Urinary bladder (tissue), 3 donors: ENCODE measurements at regions not wholly inside any gene's neighbourhood (a gene's known extent, or its start where the extent isn't known, plus 50 kb on each side); places are given as distances from the start of the nearest gene placed in this dataset.
"Not testable (repeated sequence)": the region's sequence is repeated elsewhere in the genome, so short reads cannot be mapped to it uniquely, and the experiment has no call there.

Experiments used
- DNase-seq: peaks from one replicate; pipeline ENCODE4 v3.0.0-alpha.2; 2015; ENCODE audit errors: extremely low spot score
- H3K27ac ChIP-seq: one replicate; pipeline ENCODE4 v1.5.1; 2013; ENCODE audit warnings: low read depth, mild to moderate bottlenecking, moderate library complexity
- H3K36me3 ChIP-seq: one replicate; pipeline ENCODE4 v1.6.1; 2013; ENCODE audit warnings: mild to moderate bottlenecking, moderate library complexity; ENCODE audit not compliant: insufficient read depth
- H3K4me1 ChIP-seq: one replicate; pipeline ENCODE4 v1.6.1; 2013; ENCODE audit warnings: mild to moderate bottlenecking, moderate library complexity; ENCODE audit not compliant: insufficient read depth
- H3K4me3 ChIP-seq: one replicate; pipeline ENCODE4 v1.5.1; 2013; ENCODE audit warnings: low read depth, low read length
- WGBS: extraction: QIAGEN DNeasy Blood & Tissue Kit; methylation state at CpG from one replicate; pipeline ENCODE4 v1.1.7; 2013; 5-methylcytosine and 5-hydroxymethylcytosine counted together
- donor health status: healthy with polysubstance abuse.
- donor health status: healthy.

- no peaks in the 10 kb centered on the region for H3K4me1 ChIP-seq
- H3K4me3 ChIP-seq: no peak overlapping the region
These were observed 241.4 kb upstream of the DGKB start for GRCh38 chr7:15143936-15144335.

GRCh38 chr7:15143121-15143520 is 240.6 kb upstream of the DGKB start:
- Histone ChIP-seq H3K27ac (no peak overlapping the region), H3K36me3 (no peaks in the 10 kb centered on the region), H3K4me3 (no peak overlapping the region), H3K4me1 (no peaks in the 10 kb centered on the region)
- 78% methylated on average over 3 of the region's 3 CpGs for WGBS
- DNase-seq: no peak

More at GRCh38 chr7:15143936-15144335, 241.4 kb upstream of the DGKB start:
- Histone ChIP-seq H3K36me3 (no peaks in the 10 kb centered on the region), H3K27ac (no peak overlapping the region)
- DNase-seq: no peak

GRCh38 chr7:15140431-15140830 is 237.9 kb upstream of the DGKB start:
- 96% methylated on average over 2 of the region's 2 CpGs for WGBS
- no peaks in the 10 kb centered on the region for H3K36me3 ChIP-seq

GRCh38 chr7:15131661-15132060 is 229.1 kb upstream of the DGKB start:
- no peak overlapping the region for H3K27ac ChIP-seq
- DNase-seq: no peak
- H3K4me1 ChIP-seq: no peaks in the 10 kb centered on the region
- H3K4me3 ChIP-seq: no peak overlapping the region
- H3K36me3 ChIP-seq: no peaks in the 10 kb centered on the region
- WGBS: 97% methylated on average over 1 of the region's 1 CpG

More at GRCh38 chr7:15140431-15140830, 237.9 kb upstream of the DGKB start:
- no peak for DNase-seq
- no peak overlapping the region for H3K27ac ChIP-seq
- H3K4me1 ChIP-seq: no peaks in the 10 kb centered on the region
- H3K4me3 ChIP-seq: no peak overlapping the region

- DNase-seq: no peak
- Histone ChIP-seq H3K4me1 (no peaks in the 10 kb centered on the region), H3K4me3 (no peak overlapping the region), H3K27ac (no peak overlapping the region), H3K36me3 (no peaks in the 10 kb centered on the region)
- WGBS: 40% methylated on average over 4 of the region's 4 CpGs
These were observed 228.4 kb upstream of the DGKB start for GRCh38 chr7:15130666-15131541.

GRCh38 chr7:15128716-15129115 is 226.2 kb upstream of the DGKB start:
- WGBS: 73% methylated on average over 2 of the region's 2 CpGs

GRCh38 chr7:15126653-15127052 is 224.1 kb upstream of the DGKB start:
- not testable (repeated sequence) for H3K4me1 ChIP-seq, DNase-seq, H3K27ac ChIP-seq, H3K36me3 ChIP-seq, H3K4me3 ChIP-seq
- WGBS: 67% methylated on average over 1 of the region's 1 CpG

More at GRCh38 chr7:15128716-15129115, 226.2 kb upstream of the DGKB start:
- DNase-seq: no peak
- H3K4me1 ChIP-seq: no peaks in the 10 kb centered on the region
- H3K36me3 ChIP-seq: no peaks in the 10 kb centered on the region
- H3K27ac ChIP-seq: no peak overlapping the region
- no peak overlapping the region for H3K4me3 ChIP-seq

GRCh38 chr7:15123901-15124300 is 221.3 kb upstream of the DGKB start:
- no peak overlapping the region for H3K4me3 ChIP-seq
- no peaks in the 10 kb centered on the region for H3K36me3 ChIP-seq
- no peaks in the 10 kb centered on the region for H3K4me1 ChIP-seq
- WGBS: 79% methylated on average over 3 of the region's 3 CpGs
- H3K27ac ChIP-seq: no peak overlapping the region
- DNase-seq: no peak

GRCh38 chr7:15113752-15114151 is 211.2 kb upstream of the DGKB start:
- Histone ChIP-seq H3K27ac (no peak overlapping the region), H3K4me1 (no peaks in the 10 kb centered on the region), H3K4me3 (no peak overlapping the region), H3K36me3 (no peaks in the 10 kb centered on the region)
- no peak for DNase-seq
- 91% methylated on average over 1 of the region's 1 CpG for WGBS

- H3K36me3 ChIP-seq: no peaks in the 10 kb centered on the region
- no peak overlapping the region for H3K27ac ChIP-seq
- no peak overlapping the region for H3K4me3 ChIP-seq
- no peak for DNase-seq
- WGBS: 54% methylated on average over 3 of the region's 3 CpGs
- H3K4me1 ChIP-seq: no peaks in the 10 kb centered on the region
These were observed 203.2 kb upstream of the DGKB start for GRCh38 chr7:15105711-15106110.

- no peak overlapping the region for H3K27ac ChIP-seq
- no peaks in the 10 kb centered on the region for H3K4me1 ChIP-seq
- 36% methylated on average over 1 of the region's 1 CpG for WGBS
- no peak overlapping the region for H3K4me3 ChIP-seq
- H3K36me3 ChIP-seq: no peaks in the 10 kb centered on the region
- DNase-seq: no peak
These were observed 202.0 kb upstream of the DGKB start for GRCh38 chr7:15104411-15105092.

- DNase-seq: no peak
- no peaks in the 10 kb centered on the region for H3K36me3 ChIP-seq
- no peak overlapping the region for H3K4me3 ChIP-seq
- H3K4me1 ChIP-seq: no peaks in the 10 kb centered on the region
- no peak overlapping the region for H3K27ac ChIP-seq
These were observed 196.5 kb upstream of the DGKB start for GRCh38 chr7:15099074-15099473.

GRCh38 chr7:15096853-15097252 is 194.3 kb upstream of the DGKB start:
- Histone ChIP-seq H3K4me3 (no peak overlapping the region), H3K4me1 (no peaks in the 10 kb centered on the region), H3K27ac (no peak overlapping the region), H3K36me3 (no peaks in the 10 kb centered on the region)
- DNase-seq: no peak
- 68% methylated on average over 4 of the region's 4 CpGs for whole genome bisulfite sequencing

- Histone ChIP-seq H3K36me3 (no peaks in the 10 kb centered on the region), H3K4me3 (no peak overlapping the region), H3K27ac (no peak overlapping the region), H3K4me1 (no peaks in the 10 kb centered on the region)
- no peak for DNase-seq
- WGBS: 100% methylated on average over 1 of the region's 1 CpG
These were observed 192.4 kb upstream of the DGKB start for GRCh38 chr7:15094989-15095388.
